Mesendoderm (in vitro differentiated cells): ENCODE measurements at regions not wholly inside any gene's neighbourhood (a gene's known extent, or its start where the extent isn't known, plus 50 kb on each side); places are given as distances from the start of the nearest gene placed in this dataset.

ENCODE experiments used
- DNase-seq: peaks from one replicate; pipeline ENCODE4 v3.0.0; 2013
- H2AK5ac ChIP-seq: 2 replicates; pipeline ENCODE4 v1.6.1; 2013; ENCODE audit warnings: low read length, inconsistent platforms
- H2BK120ac ChIP-seq: 2 replicates; pipeline ENCODE4 v1.6.1; 2013; ENCODE audit warnings: low read depth, mild to moderate bottlenecking, low read length, moderate library complexity, mixed read lengths
- H2BK15ac ChIP-seq: replicated peaks from 2 replicates; pipeline ENCODE4 v1.6.1; 2013; ENCODE audit warnings: low read depth, mild to moderate bottlenecking, moderate library complexity
- H2BK5ac ChIP-seq: 2 replicates; pipeline ENCODE4 v1.6.1; 2013; ENCODE audit warnings: low read length, inconsistent platforms
- H3K18ac ChIP-seq: 2 replicates; pipeline ENCODE4 v1.6.1; 2013; ENCODE audit warnings: mild to moderate bottlenecking, low read length, mixed read lengths
- H3K23ac ChIP-seq: one replicate; pipeline ENCODE4 v1.6.1; 2013; ENCODE audit warnings: low read length
- H3K27ac ChIP-seq: 2 replicates; pipeline ENCODE4 v1.5.1; 2013; ENCODE audit warnings: low read depth, mild to moderate bottlenecking, inconsistent platforms, low read length, moderate library complexity
- H3K27me3 ChIP-seq: 2 replicates; pipeline ENCODE4 v1.6.1; 2013; ENCODE audit warnings: low read length, control low read depth, mild to moderate bottlenecking, inconsistent platforms; ENCODE audit not compliant: insufficient read depth, poor library complexity
- H3K36me3 ChIP-seq: 2 replicates; pipeline ENCODE4 v1.6.1; 2013; ENCODE audit warnings: low read length, inconsistent platforms; ENCODE audit not compliant: control insufficient read depth, insufficient read depth
- H3K4ac ChIP-seq: one replicate; pipeline ENCODE4 v1.6.1; 2013; ENCODE audit warnings: low read depth, mild to moderate bottlenecking, low read length, moderate library complexity
- H3K4me1 ChIP-seq: 2 replicates; pipeline ENCODE4 v1.6.1; 2013; ENCODE audit warnings: low read depth, low read length, inconsistent platforms; ENCODE audit not compliant: control insufficient read depth
- H3K4me2 ChIP-seq: 2 replicates; pipeline ENCODE4 v1.6.1; 2013; ENCODE audit warnings: low read length
- H3K4me3 ChIP-seq: 2 replicates; pipeline ENCODE4 v1.5.1; 2013; ENCODE audit warnings: mild to moderate bottlenecking, low read length
- H3K56ac ChIP-seq: one replicate; pipeline ENCODE4 v1.6.1; 2013; ENCODE audit warnings: low read length
- H3K79me1 ChIP-seq: 2 replicates; pipeline ENCODE4 v1.6.1; 2013; ENCODE audit warnings: low read length, inconsistent platforms
- H3K79me2 ChIP-seq: 2 replicates; pipeline ENCODE4 v1.6.1; 2013; ENCODE audit warnings: mild to moderate bottlenecking, low read length; ENCODE audit not compliant: control insufficient read depth, insufficient read depth
- H3K9ac ChIP-seq: 2 replicates; pipeline ENCODE4 v1.6.1; 2013; ENCODE audit warnings: low read length, inconsistent platforms
- H4K5ac ChIP-seq: one replicate; pipeline ENCODE4 v1.6.1; 2013; ENCODE audit warnings: low read length
- H4K8ac ChIP-seq: one replicate; pipeline ENCODE4 v1.6.1; 2013; ENCODE audit warnings: low read depth, mild to moderate bottlenecking, control low read depth, low read length, moderate library complexity
- WGBS: extraction: QIAGEN DNeasy Blood & Tissue Kit; methylation state at CpG from one replicate; pipeline ENCODE4 v1.1.7; 2013; ENCODE audit warnings: low lambda C conversion rate, missing lambda C conversion rate; ENCODE audit not compliant: insufficient coverage; ENCODE audit errors: extremely low coverage; 5-methylcytosine and 5-hydroxymethylcytosine counted together

DNA sequence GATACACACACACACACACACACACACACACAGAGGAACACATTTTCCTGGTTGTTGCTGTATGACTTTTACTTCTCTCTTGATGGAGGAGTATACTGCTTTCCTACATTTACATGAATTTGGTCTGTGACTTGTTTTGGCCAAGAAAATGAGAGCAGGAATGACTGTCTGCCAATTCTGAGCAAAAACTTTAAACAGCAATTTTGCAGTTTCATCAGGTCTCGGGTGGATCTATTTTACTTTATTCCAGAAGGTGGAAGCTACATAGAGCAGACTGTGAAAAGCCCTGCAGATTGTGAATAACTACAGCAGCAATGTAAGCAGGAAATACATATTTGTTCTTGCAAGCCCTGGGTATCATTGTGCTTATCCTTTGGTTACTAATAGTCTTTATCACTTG, 1350.0 kb upstream of the EPHA6 start:
- Histone ChIP-seq H3K27me3 (no peaks in the 10 kb centered on the region), H2BK5ac (no peak overlapping the region), H2BK120ac (no peak overlapping the region), H3K9ac (no peak overlapping the region), H3K4me3 (no peak overlapping the region), H3K56ac (no peak overlapping the region), H3K79me1 (no peaks in the 10 kb centered on the region), H2AK5ac (no peak overlapping the region), H3K36me3 (no peaks in the 10 kb centered on the region), H3K27ac (no peak overlapping the region), H3K79me2 (no peaks in the 10 kb centered on the region), H3K4me1 (no peaks in the 10 kb centered on the region), H2BK15ac (no peak overlapping the region), H4K8ac (no peak overlapping the region), H3K4ac (no peak overlapping the region), H4K5ac (no peak overlapping the region), H3K18ac (no peak overlapping the region), H3K23ac (no peak overlapping the region), H3K4me2 (no peak overlapping the region)
- WGBS, result no CpG with 5 or more reads among the region's 1 CpG
- peak; percentile 25 for DNase-seq

DNA sequence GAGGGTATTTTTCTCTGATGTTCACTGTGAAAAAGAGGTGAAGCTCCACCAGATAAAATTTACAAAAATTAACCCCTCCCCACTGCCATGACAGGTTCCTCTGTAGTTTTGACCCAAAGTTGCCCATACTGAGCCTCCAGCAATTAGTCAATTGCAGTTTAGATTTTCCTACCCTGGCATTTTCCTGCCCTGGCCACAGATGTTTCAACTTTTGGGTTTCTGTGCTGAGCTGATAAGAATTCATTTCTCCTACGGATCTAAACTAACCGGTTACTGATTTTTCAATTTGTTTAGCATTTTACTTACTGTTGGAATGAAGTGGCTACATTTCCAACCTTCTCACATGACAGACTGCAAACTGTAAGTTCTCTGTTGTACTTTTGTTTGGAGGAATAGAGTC, 1346.1 kb upstream of the EPHA6 start:
- Histone ChIP-seq H3K79me1 (no peaks in the 10 kb centered on the region), H4K5ac (no peak overlapping the region), H4K8ac (no peak overlapping the region), H3K27ac (no peak overlapping the region), H3K9ac (no peak overlapping the region), H2AK5ac (no peak overlapping the region), H2BK15ac (no peak overlapping the region), H3K36me3 (no peaks in the 10 kb centered on the region), H3K4ac (no peak overlapping the region), H3K4me3 (no peak overlapping the region), H3K79me2 (no peaks in the 10 kb centered on the region), H2BK5ac (no peak overlapping the region), H3K18ac (no peak overlapping the region), H3K23ac (no peak overlapping the region), H3K27me3 (no peaks in the 10 kb centered on the region), H3K56ac (no peak overlapping the region), H3K4me1 (no peaks in the 10 kb centered on the region), H2BK120ac (no peak overlapping the region), H3K4me2 (no peak overlapping the region)
- WGBS, result no CpG with 5 or more reads among the region's 2 CpGs
- DNase-seq, result no peak

DNA sequence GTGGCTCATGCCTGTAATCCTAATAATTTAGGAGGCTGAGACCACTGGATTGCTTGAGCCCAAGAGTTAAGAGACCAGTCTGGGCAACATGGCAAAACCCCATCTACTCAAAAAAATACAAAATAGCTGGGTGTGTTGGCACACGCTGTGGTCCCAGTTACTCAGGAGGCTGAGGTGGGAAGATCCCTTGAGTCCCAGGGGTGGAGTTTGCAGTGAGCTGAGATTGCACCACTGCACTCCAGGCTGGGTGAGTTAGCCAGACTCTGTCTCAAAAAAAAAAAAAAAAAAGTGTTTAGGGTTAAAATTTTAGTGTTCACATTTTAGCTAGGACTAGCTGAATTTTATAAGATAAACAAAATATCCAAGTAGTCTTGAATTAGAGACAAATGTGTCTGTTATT, 1340.1 kb upstream of the EPHA6 start:
- Histone ChIP-seq H2BK5ac (no peak overlapping the region), H2AK5ac (no peak overlapping the region), H3K18ac (no peak overlapping the region), H2BK120ac (no peak overlapping the region), H3K79me2 (no peaks in the 10 kb centered on the region), H3K4me3 (no peak overlapping the region), H3K4ac (no peak overlapping the region), H3K27ac (no peak overlapping the region), H3K23ac (no peak overlapping the region), H3K9ac (no peak overlapping the region), H3K36me3 (no peaks in the 10 kb centered on the region), H4K8ac (no peak overlapping the region), H3K79me1 (no peaks in the 10 kb centered on the region), H3K27me3 (no peaks in the 10 kb centered on the region), H2BK15ac (no peak overlapping the region), H4K5ac (no peak overlapping the region), H3K4me1 (peaks cover 1% of the 10 kb centered on the region), H3K4me2 (no peak overlapping the region), H3K56ac (no peak overlapping the region)
- DNase-seq, result peak; percentile 12
- WGBS, result no CpG with 5 or more reads among the region's 1 CpG

DNA sequence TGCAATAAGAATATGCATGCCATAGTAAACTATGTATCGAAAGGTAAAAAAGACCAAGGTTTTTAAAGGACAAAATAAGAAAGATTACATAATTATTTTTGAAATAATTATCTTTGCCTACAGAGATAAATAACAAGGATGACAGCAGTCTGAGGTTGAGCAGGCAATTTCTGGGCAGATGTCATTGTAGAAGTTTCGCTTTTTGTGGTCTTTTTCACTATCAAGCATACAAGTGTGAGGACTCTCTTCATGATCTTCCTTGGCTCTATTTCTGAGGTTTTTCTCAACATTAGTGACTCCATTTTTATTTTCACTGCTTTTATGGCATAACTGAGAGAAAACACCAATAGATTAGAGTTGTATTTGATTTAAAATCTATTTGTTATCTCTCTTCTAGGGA, 1337.9 kb upstream of the EPHA6 start:
- Histone ChIP-seq H3K27me3 (no peaks in the 10 kb centered on the region), H3K4me3 (no peak overlapping the region), H3K79me2 (no peaks in the 10 kb centered on the region), H3K18ac (no peak overlapping the region), H3K23ac (no peak overlapping the region), H3K4ac (no peak overlapping the region), H3K56ac (no peak overlapping the region), H3K4me1 (peaks cover 1% of the 10 kb centered on the region), H3K27ac (no peak overlapping the region), H3K4me2 (no peak overlapping the region), H4K8ac (no peak overlapping the region), H3K36me3 (no peaks in the 10 kb centered on the region), H2BK5ac (no peak overlapping the region), H2BK15ac (no peak overlapping the region), H3K9ac (no peak overlapping the region), H2BK120ac (no peak overlapping the region), H4K5ac (no peak overlapping the region), H3K79me1 (no peaks in the 10 kb centered on the region), H2AK5ac (no peak overlapping the region)
- no CpG with 5 or more reads among the region's 2 CpGs for WGBS
- no peak for DNase-seq

DNA sequence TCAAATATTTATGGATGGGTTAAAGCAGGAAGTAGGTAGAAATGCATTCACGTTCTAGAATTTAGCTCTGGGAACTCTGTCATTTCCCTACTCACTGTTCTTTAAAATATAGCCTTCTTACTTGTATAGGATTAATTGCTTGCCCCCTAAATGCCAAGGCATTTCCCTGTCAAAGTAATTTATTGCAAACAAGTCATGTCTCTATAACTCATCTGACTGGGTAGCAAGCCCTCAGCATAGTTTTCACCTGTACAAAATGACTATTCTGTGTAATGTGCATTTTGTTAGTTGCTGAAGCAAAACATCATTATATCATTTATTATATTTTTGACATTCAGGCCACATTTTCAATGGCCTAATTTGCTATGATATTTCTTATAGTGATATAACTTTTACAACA, 1308.2 kb upstream of the EPHA6 start:
- H3K4ac ChIP-seq, result no peak overlapping the region
- H3K27ac ChIP-seq, result no peak overlapping the region
- H3K79me2 ChIP-seq, result no peaks in the 10 kb centered on the region
- H4K5ac ChIP-seq, result no peak overlapping the region
- H2BK5ac ChIP-seq, result no peak overlapping the region
- H3K4me1 ChIP-seq, result no peaks in the 10 kb centered on the region
- no peak overlapping the region for H3K4me3 ChIP-seq
- no peak overlapping the region for H3K18ac ChIP-seq
- H3K56ac ChIP-seq, result no peak overlapping the region
- no peak overlapping the region for H3K4me2 ChIP-seq
- H3K23ac ChIP-seq, result no peak overlapping the region
- no peaks in the 10 kb centered on the region for H3K79me1 ChIP-seq
- no peak overlapping the region for H3K9ac ChIP-seq
- no CpG with 5 or more reads among the region's 1 CpG for WGBS
- no peaks in the 10 kb centered on the region for H3K36me3 ChIP-seq
- no peak overlapping the region for H2AK5ac ChIP-seq
- no peak overlapping the region for H2BK15ac ChIP-seq
- DNase-seq, result no peak
- no peaks in the 10 kb centered on the region for H3K27me3 ChIP-seq
- no peak overlapping the region for H2BK120ac ChIP-seq
- no peak overlapping the region for H4K8ac ChIP-seq

DNA sequence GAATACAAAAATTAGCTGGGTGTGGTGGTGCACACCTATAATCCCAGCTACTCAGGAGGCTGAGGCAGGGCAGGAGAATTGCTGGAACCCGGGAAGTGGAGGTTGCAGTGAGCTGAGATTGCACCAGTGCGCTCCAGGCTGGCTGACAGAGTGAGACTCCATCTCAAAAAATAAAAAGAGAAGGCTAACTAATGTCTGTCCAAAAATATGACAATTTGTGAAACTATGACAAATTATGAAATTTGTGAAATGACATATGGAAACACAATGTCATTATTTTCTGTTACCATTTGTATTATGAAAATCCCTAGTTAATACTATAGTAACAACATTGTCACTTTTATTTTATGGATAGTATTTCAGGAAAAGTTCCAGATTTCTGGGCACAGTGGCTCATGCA, 1306.3 kb upstream of the EPHA6 start:
- Histone ChIP-seq H2BK5ac (no peak overlapping the region), H3K36me3 (no peaks in the 10 kb centered on the region), H3K27ac (no peak overlapping the region), H3K4me3 (no peak overlapping the region), H4K5ac (no peak overlapping the region), H2BK120ac (no peak overlapping the region), H3K27me3 (no peaks in the 10 kb centered on the region), H3K4me2 (no peak overlapping the region), H2BK15ac (no peak overlapping the region), H2AK5ac (no peak overlapping the region), H4K8ac (no peak overlapping the region), H3K9ac (no peak overlapping the region), H3K4ac (no peak overlapping the region), H3K18ac (no peak overlapping the region), H3K79me1 (no peaks in the 10 kb centered on the region), H3K56ac (no peak overlapping the region), H3K79me2 (no peaks in the 10 kb centered on the region), H3K23ac (no peak overlapping the region), H3K4me1 (no peaks in the 10 kb centered on the region)
- DNase-seq, result no peak
- no CpG with 5 or more reads among the region's 2 CpGs for WGBS
